HepG2 (cell line): ENCODE measurements at regions not wholly inside any gene's neighbourhood (a gene's known extent, or its start where the extent isn't known, plus 50 kb on each side); places are given as distances from the start of the nearest gene placed in this dataset.
A peak's percentile ranks its signal among the peaks of the same experiment; 100 is the strongest.

ENCODE experiments used
- ATAC-seq: fragments of 200-7000 bp; cut with Tn5 transposase; 3 replicates; pipeline ENCODE4 v1.9.1; 2020; ENCODE audit warnings: mild to moderate bottlenecking, moderate library complexity
- BruUV-seq: library from RNA; stranded (reverse); fragments of 400-500 nt; replicated peaks from 2 replicates; lab custom pipeline; 2021; lab: Mats Ljungman, UMichigan
- CTCF ChIA-PET: fragments of 300-600 bp; formaldehyde crosslinking; extraction: SDS; loops from one replicate; lab custom pipeline; 2021; ENCODE audit warnings: low total read pairs, inconsistent platforms, low intra/inter-chr PET ratio; lab: Yijun Ruan, JAX
- POLR2A ChIA-PET: fragments of 350-600 bp; sonication (Branson Sonifier 250); formaldehyde crosslinking; loops from one replicate; lab custom pipeline; 2020; ENCODE audit warnings: antibody characterized with exemption, inconsistent platforms; lab: Yijun Ruan, JAX
- DNase-seq: peaks from one replicate; pipeline ENCODE4 v3.0.0-alpha.2; 2015; ENCODE audit warnings: low spot score
- FAIRE-seq: peaks from 3 replicates; lab custom pipeline; 2011; peaks lifted over from hg19 to GRCh38; lab: Jason Lieb, UNC
- H2AFZ ChIP-seq: one replicate; pipeline ENCODE4 v1.6.1; 2011; ENCODE audit warnings: low read length, inconsistent platforms
- H3K27ac ChIP-seq: fragments of 300-600 bp; 3 replicates; pipeline ENCODE4 v1.8.0; 2011; ENCODE audit warnings: mixed run types, mild to moderate bottlenecking, mixed read lengths, low read length, inconsistent platforms; ENCODE audit not compliant: insufficient read depth; ENCODE audit errors: extremely low read length
- H3K27me3 ChIP-seq, 2 experiments: fragments of 200-600 bp in 1 of 2; 2 replicates in 1 of 2; 3 replicates in 1 of 2; pipeline versions ENCODE4 v1.6.0 to v1.8.0; 2011; ENCODE audit warnings: low read length in 2 of 2, mild to moderate bottlenecking in 2 of 2, moderate library complexity in 2 of 2, inconsistent platforms in 1 of 2; ENCODE audit not compliant: insufficient read depth in 2 of 2, control insufficient read depth in 1 of 2
- H3K36me3 ChIP-seq, 2 experiments: fragments of 200-600 bp in 1 of 2; replicated peaks in 1 of 2; 2 replicates in 1 of 2; 3 replicates in 1 of 2; pipeline versions ENCODE4 v1.5.1 to v1.8.0; 2011; ENCODE audit warnings: low read length in 2 of 2, inconsistent platforms in 1 of 2; ENCODE audit not compliant: insufficient read depth in 2 of 2, control insufficient read depth in 1 of 2
- H3K4me1 ChIP-seq: 2 replicates; pipeline ENCODE4 v1.5.1; 2012; ENCODE audit warnings: low read length, inconsistent platforms; ENCODE audit not compliant: insufficient read depth
- H3K4me2 ChIP-seq: 2 replicates; pipeline ENCODE4 v1.6.0; 2011; ENCODE audit warnings: low read depth, low read length, inconsistent platforms
- H3K4me3 ChIP-seq, 3 experiments: fragments of 200-600 bp in 1 of 3; sonication (generic), shearing (Covaris generic) in 1 of 3; replicated peaks in 1 of 3; 2 replicates each; pipeline ENCODE4 v1.5.1; 2011 to 2016; ENCODE audit warnings: low read length in 3 of 3, inconsistent platforms in 2 of 3, low read depth in 2 of 3, mild to moderate bottlenecking in 2 of 3, control low read depth in 1 of 3, mixed read lengths in 1 of 3; ENCODE audit not compliant: insufficient read depth in 1 of 3
- H3K79me2 ChIP-seq: one replicate; pipeline ENCODE4 v1.6.1; 2011; ENCODE audit warnings: low read length, inconsistent platforms; ENCODE audit not compliant: insufficient read depth
- H3K9ac ChIP-seq: 2 replicates; pipeline ENCODE4 v1.6.0; 2011; ENCODE audit warnings: mild to moderate bottlenecking, low read depth, low read length, inconsistent platforms; ENCODE audit not compliant: insufficient read depth
- H3K9me3 ChIP-seq: 2 replicates; pipeline ENCODE4 v1.5.1; 2012; ENCODE audit warnings: mild to moderate bottlenecking, low read length
- H4K20me1 ChIP-seq: 2 replicates; pipeline ENCODE4 v1.6.0; 2011; ENCODE audit warnings: inconsistent platforms, mild to moderate bottlenecking, low read length, moderate library complexity; ENCODE audit not compliant: insufficient read depth
- BRD4 ChIP-seq: sonication (generic); formaldehyde crosslinking; IDR thresholded peaks from 2 replicates; pipeline ENCODE4 v1.4.0; 2020; ENCODE audit warnings: missing genetic modification reagents
- CTCF ChIP-seq: sonication (generic); formaldehyde crosslinking; IDR thresholded peaks from 2 replicates; pipeline ENCODE4 v1.5.0; 2020; ENCODE audit warnings: mild to moderate bottlenecking, missing genetic modification reagents, moderate library complexity
- FLYWCH1 ChIP-seq: sonication (generic); formaldehyde crosslinking; IDR thresholded peaks from 2 replicates; pipeline ENCODE4 v1.8.1; 2023; ENCODE audit warnings: mild to moderate bottlenecking, missing genetic modification reagents
- HDAC6 ChIP-seq: fragments of 200-600 bp; sonication (generic); IDR thresholded peaks from 2 replicates; pipeline ENCODE4 v1.7.0; 2017; ENCODE audit warnings: mild to moderate bottlenecking, antibody characterized with exemption, low read length, low read depth
- MIER3 ChIP-seq: IDR thresholded peaks from 2 replicates; pipeline ENCODE4 v1.6.1; 2016; ENCODE audit warnings: missing compliant biosample characterization, borderline replicate concordance
- RNF2 ChIP-seq: fragments of 450-650 bp; conservative IDR thresholded peaks from 2 replicates; pipeline ENCODE4 v1.6.1; 2016; ENCODE audit warnings: low read depth
- TARDBP ChIP-seq: sonication (generic); formaldehyde crosslinking; IDR thresholded peaks from 2 replicates; pipeline ENCODE4 v1.8.0; 2022; ENCODE audit warnings: mild to moderate bottlenecking, missing genetic modification reagents
- ZEB1 ChIP-seq: IDR thresholded peaks from 2 replicates; pipeline ENCODE4 v1.6.1; 2012; ENCODE audit warnings: mild to moderate bottlenecking, low read depth, inconsistent platforms; ENCODE audit not compliant: insufficient replicate concordance
- ZFP37 ChIP-seq: sonication (generic); formaldehyde crosslinking; IDR thresholded peaks from 2 replicates; pipeline ENCODE4 v1.4.0; 2020; ENCODE audit warnings: missing genetic modification reagents, borderline replicate concordance
- ZFYVE20 ChIP-seq: sonication (generic); formaldehyde crosslinking; IDR thresholded peaks from 2 replicates; pipeline ENCODE4 v1.8.0; 2023; ENCODE audit warnings: low read depth, mild to moderate bottlenecking, moderate library complexity, missing genetic modification reagents, borderline replicate concordance
- WGBS: methylation state at CpG from one replicate; pipeline ENCODE4 v1.1.6; 2017; ENCODE audit warnings: low lambda C conversion rate; 5-methylcytosine and 5-hydroxymethylcytosine counted together
- in situ Hi-C: cut with HindIII; loops from 2 replicates; pipeline ENCODE4 v1.10.0; 2017; ENCODE audit warnings: low pct_unique_long_range_greater_than_20kb; ENCODE audit not compliant: extremely low pct_ligation_motif_present
- intact Hi-C: fragments of 100-400 bp; cut with micrococcal nuclease; formaldehyde crosslinking; loops from one replicate; pipeline ENCODE4 v1.10.0; 2022; ENCODE audit not compliant: unreplicated experiment
- TF ChIP-seq, protein P1 (sequence below), 2 experiments: fragments of 450-650 bp in 1 of 2; sonication (generic) in 1 of 2; formaldehyde crosslinking in 1 of 2; IDR thresholded peaks; 2 replicates each; pipeline versions ENCODE4 v1.6.1 to v1.8.0; 2016 to 2022; ENCODE audit warnings: antibody characterized with exemption in 1 of 2, mild to moderate bottlenecking in 1 of 2, missing genetic modification reagents in 1 of 2

- Histone ChIP-seq H3K9me3 (no peaks in the 10 kb centered on the region), H3K4me1 (peaks cover 14% of the 10 kb centered on the region), H3K9ac (no peak overlapping the region), H3K27ac (no peak overlapping the region), H3K79me2 (no peaks in the 10 kb centered on the region), H3K4me3 (no peak overlapping the region), H3K4me2 (peak overlapping the region; percentile 64; the same call in 1 of the 2 replicates), H2AFZ (no peak overlapping the region), H4K20me1 (no peaks in the 10 kb centered on the region), H3K27me3 (peaks cover 0 to 20% of the 10 kb centered on the region in 2 experiments; a peak in 3 of 5 replicates), H3K36me3 (no peaks in the 10 kb centered on the region)
- DNase-seq = no peak
- in situ Hi-C loops = no loop called here
- BruUV-seq = no TSS peak
- ChIA-PET POLR2A (no interaction called here), CTCF (no interaction called here)
- TF ChIP-seq MIER3 (CRISPR knock-in tag) (no peak), BRD4 (CRISPR knock-in tag) (no peak), TARDBP (CRISPR knock-in tag) (no peak), RNF2 (no peak), ZEB1 (no peak), HDAC6 (no peak), ZFP37 (CRISPR knock-in tag) (no peak), CTCF (CRISPR knock-in tag) (peak; percentile 9; the same call in 1 of the 2 replicates), FLYWCH1 (no peak), ZFYVE20 (CRISPR knock-in tag) (no peak)
- TF ChIP-seq, protein P1, sequence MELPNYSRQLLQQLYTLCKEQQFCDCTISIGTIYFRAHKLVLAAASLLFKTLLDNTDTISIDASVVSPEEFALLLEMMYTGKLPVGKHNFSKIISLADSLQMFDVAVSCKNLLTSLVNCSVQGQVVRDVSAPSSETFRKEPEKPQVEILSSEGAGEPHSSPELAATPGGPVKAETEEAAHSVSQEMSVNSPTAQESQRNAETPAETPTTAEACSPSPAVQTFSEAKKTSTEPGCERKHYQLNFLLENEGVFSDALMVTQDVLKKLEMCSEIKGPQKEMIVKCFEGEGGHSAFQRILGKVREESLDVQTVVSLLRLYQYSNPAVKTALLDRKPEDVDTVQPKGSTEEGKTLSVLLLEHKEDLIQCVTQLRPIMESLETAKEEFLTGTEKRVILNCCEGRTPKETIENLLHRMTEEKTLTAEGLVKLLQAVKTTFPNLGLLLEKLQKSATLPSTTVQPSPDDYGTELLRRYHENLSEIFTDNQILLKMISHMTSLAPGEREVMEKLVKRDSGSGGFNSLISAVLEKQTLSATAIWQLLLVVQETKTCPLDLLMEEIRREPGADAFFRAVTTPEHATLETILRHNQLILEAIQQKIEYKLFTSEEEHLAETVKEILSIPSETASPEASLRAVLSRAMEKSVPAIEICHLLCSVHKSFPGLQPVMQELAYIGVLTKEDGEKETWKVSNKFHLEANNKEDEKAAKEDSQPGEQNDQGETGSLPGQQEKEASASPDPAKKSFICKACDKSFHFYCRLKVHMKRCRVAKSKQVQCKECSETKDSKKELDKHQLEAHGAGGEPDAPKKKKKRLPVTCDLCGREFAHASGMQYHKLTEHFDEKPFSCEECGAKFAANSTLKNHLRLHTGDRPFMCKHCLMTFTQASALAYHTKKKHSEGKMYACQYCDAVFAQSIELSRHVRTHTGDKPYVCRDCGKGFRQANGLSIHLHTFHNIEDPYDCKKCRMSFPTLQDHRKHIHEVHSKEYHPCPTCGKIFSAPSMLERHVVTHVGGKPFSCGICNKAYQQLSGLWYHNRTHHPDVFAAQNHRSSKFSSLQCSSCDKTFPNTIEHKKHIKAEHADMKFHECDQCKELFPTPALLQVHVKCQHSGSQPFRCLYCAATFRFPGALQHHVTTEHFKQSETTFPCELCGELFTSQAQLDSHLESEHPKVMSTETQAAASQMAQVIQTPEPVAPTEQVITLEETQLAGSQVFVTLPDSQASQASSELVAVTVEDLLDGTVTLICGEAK (IDR thresholded peaks at IDR 0.05) = peak; percentile 71
- TF ChIP-seq, protein P1 (CRISPR knock-in tag; IDR thresholded peaks at IDR 0.05) = peak; percentile 91
- FAIRE-seq = no peak
- intact Hi-C loops = no loop called here
- ATAC-seq = peak; percentile 58; the same call in 1 of the 3 replicates
- 53% methylated on average over 3 of the region's 3 CpGs for WGBS
Observed at GRCh38 chr6:6915219-6915618, 192.5 kb upstream of the RREB1 start.
